PFSK-1 (cell line): ENCODE measurements at regions not wholly inside any gene's neighbourhood (a gene's known extent, or its start where the extent isn't known, plus 50 kb on each side); places are given as distances from the start of the nearest gene placed in this dataset.

Source experiments
- FOXP2 ChIP-seq: optimal IDR thresholded peaks from 2 replicates; pipeline ENCODE3; 2011; ENCODE audit warnings: borderline replicate concordance, control low read depth, inconsistent platforms; ENCODE audit not compliant: insufficient read depth; ENCODE audit errors: extremely low read length, extremely low read depth
- POLR2AphosphoS5 ChIP-seq: IDR thresholded peaks from 2 replicates; pipeline ENCODE4 v1.6.1; 2012; ENCODE audit warnings: low read depth, mild to moderate bottlenecking, control low read depth, low read length, moderate library complexity
- SIN3A ChIP-seq: IDR thresholded peaks from 2 replicates; pipeline ENCODE4 v1.6.1; 2012; ENCODE audit warnings: mild to moderate bottlenecking, low read length, moderate library complexity, borderline replicate concordance; ENCODE audit not compliant: insufficient read depth
- TAF1 ChIP-seq: IDR thresholded peaks from 2 replicates; pipeline ENCODE4 v1.6.1; 2012; ENCODE audit warnings: low read length, control low read depth, borderline replicate concordance; ENCODE audit not compliant: insufficient read depth
- TF ChIP-seq, protein P1 (sequence below), 2 experiments: IDR thresholded peaks; 2 replicates each; pipeline versions ENCODE4 v1.6.1 to v1.8.0; 2011 to 2012; ENCODE audit warnings: low read depth in 2 of 2, low read length in 2 of 2, control low read depth in 1 of 2, inconsistent platforms in 1 of 2, mild to moderate bottlenecking in 1 of 2, moderate library complexity in 1 of 2; ENCODE audit not compliant: insufficient read depth in 1 of 2

DNA sequence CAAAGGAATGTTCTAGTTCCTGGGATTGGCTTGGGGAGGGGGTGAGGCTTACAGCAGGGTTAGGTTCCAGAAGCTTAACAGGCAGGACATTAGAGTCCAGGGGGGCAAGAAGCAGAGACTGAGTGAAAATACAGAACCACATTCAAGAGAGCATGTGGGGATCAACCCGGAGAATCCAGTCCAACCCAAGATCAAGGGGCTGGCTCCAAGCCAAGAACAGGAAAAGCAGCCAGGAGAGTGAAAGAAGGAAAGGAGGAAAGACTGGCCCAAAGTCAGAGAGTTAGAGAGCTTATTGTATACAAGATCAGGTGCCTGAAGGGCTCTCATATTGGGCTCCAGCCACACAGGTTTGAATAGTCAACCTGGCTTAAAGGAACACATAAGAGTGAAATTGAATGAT is 190.3 kb upstream of the CDKN3 start:
- no peak for TF ChIP-seq FOXP2
- no peak for TF ChIP-seq TAF1
- TF ChIP-seq, protein P1, sequence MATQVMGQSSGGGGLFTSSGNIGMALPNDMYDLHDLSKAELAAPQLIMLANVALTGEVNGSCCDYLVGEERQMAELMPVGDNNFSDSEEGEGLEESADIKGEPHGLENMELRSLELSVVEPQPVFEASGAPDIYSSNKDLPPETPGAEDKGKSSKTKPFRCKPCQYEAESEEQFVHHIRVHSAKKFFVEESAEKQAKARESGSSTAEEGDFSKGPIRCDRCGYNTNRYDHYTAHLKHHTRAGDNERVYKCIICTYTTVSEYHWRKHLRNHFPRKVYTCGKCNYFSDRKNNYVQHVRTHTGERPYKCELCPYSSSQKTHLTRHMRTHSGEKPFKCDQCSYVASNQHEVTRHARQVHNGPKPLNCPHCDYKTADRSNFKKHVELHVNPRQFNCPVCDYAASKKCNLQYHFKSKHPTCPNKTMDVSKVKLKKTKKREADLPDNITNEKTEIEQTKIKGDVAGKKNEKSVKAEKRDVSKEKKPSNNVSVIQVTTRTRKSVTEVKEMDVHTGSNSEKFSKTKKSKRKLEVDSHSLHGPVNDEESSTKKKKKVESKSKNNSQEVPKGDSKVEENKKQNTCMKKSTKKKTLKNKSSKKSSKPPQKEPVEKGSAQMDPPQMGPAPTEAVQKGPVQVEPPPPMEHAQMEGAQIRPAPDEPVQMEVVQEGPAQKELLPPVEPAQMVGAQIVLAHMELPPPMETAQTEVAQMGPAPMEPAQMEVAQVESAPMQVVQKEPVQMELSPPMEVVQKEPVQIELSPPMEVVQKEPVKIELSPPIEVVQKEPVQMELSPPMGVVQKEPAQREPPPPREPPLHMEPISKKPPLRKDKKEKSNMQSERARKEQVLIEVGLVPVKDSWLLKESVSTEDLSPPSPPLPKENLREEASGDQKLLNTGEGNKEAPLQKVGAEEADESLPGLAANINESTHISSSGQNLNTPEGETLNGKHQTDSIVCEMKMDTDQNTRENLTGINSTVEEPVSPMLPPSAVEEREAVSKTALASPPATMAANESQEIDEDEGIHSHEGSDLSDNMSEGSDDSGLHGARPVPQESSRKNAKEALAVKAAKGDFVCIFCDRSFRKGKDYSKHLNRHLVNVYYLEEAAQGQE (IDR thresholded peaks at IDR 0.05; ENCODE audit: insufficient read depth in 1 of 2, low read depth in 2 of 2, low read length in 2 of 2): no peak
- TF ChIP-seq POLR2AphosphoS5: no peak
- TF ChIP-seq SIN3A: no peak

DNA sequence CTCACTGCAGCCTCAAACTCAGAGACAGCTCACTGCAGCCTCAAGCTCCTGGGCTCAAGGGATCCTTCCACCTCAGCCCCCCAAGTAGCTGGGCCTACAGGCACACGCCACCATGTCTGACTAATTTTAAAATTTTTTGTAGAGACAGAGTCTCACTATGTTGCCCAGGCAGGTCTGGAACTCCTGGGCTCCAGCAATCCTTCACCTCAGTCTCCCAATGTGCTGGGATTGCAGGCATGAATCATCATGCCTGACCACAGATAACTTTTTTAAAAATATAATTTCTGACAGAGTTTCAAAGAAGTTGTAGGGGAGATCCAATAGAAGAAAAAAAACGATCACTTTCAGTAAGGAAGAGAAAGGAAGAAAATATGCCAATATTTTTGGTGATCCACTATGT is 189.7 kb upstream of the CDKN3 start:
- TF ChIP-seq SIN3A (no peak), POLR2AphosphoS5 (no peak), FOXP2 (no peak), TAF1 (no peak)
- TF ChIP-seq, protein P1 (IDR thresholded peaks at IDR 0.05; ENCODE audit: insufficient read depth in 1 of 2, low read depth in 2 of 2, low read length in 2 of 2): no peak

DNA sequence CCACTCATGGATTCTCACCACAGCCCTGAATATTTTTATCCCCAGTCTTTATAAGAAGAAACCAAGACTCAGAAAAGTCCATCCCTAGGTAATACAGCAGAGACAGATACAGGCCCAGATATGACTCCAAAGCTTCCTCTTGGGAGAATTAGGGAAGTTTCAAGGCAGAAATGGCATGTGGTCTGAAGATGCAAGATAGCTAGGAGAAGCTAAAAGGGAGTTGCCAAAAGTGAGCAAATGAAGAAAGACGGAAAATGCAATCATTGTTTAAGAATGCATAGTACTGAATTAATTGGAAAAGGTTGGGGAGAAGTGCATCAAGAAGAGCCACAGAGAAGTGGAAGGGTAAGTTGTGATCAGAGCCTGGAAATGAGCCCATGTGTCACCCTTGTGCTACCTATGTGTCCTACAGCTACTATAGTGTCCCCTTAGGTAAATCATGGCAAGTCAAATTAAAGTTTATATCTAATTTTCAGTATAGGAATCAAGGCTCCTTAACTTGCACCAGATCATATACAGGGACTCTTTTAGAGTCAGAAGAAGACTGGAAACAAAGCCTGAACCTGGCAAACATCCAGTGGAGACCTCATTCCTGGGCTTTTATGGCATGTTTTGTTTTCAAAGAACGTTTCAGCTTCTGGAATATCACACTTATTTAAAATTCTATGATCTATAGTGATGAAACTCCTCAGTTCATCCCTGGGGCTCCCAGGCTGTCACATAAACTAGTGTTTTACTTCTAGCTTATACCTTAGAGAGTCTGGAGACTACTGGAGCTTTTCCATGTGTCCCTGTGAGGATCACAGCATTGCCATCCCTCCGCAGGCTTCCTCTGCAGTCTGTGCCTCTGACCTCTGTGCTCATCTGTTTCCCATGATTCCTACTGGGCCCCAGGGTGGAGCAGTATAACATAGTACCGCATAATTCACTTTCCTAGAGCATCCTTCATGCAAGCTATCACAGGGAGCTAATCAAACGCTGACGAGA is 189.0 kb upstream of the CDKN3 start:
- no peak for TF ChIP-seq TAF1
- TF ChIP-seq, protein P1 (IDR thresholded peaks at IDR 0.05; ENCODE audit: insufficient read depth in 1 of 2, low read depth in 2 of 2, low read length in 2 of 2): no peak

DNA sequence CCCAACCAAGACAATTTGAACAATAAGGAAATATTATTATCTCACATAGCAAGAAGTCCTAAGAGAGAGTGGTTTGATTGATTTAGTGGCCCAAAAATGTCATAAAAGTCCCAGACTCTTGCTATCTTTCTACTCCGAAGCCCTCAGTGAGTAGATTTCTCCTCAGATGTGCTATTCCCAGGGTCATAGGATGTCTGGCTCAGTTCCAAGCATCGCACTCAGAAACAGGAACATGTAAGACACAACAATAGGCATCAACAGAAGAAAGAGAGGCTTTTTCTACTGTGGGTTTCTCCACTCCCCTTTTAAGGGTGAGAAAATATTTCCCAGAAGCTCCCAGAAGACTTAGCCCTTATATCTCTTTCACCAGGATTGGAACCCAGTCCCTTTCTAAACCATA is 188.1 kb upstream of the CDKN3 start:
- TF ChIP-seq TAF1: no peak
- TF ChIP-seq POLR2AphosphoS5: no peak
- TF ChIP-seq, protein P1 (IDR thresholded peaks at IDR 0.05; ENCODE audit: insufficient read depth in 1 of 2, low read depth in 2 of 2, low read length in 2 of 2): no peak
- TF ChIP-seq FOXP2: no peak
- TF ChIP-seq SIN3A: no peak
